ENCODE measurements at regions not wholly inside any gene's neighbourhood (a gene's known extent, or its start where the extent isn't known, plus 50 kb on each side); places are given as distances from the start of the nearest gene placed in this dataset.

- DNase-seq, result no peak
Observed at GRCh38 chr10:47078393-47079203, 167.4 kb downstream of the PTPN20 start.

GRCh38 chr10:47079204-47079580 lies 168.0 kb downstream of the PTPN20 start:
- peak; percentile 23 for DNase-seq

- DNase-seq, result peak; percentile 49
Observed at GRCh38 chr10:47081264-47081663, 170.0 kb downstream of the PTPN20 start.

- no peak for DNase-seq
Observed at GRCh38 chr10:47082055-47082784, 171.0 kb downstream of the PTPN20 start.

GRCh38 chr10:47087667-47088066 lies 176.4 kb downstream of the PTPN20 start:
- DNase-seq, result peak; percentile 8

GRCh38 chr10:47088656-47089354 lies 177.6 kb downstream of the PTPN20 start:
- DNase-seq, result no peak

GRCh38 chr10:47090042-47090441 lies 178.8 kb downstream of the PTPN20 start:
- no peak for DNase-seq

- no peak for DNase-seq
Observed at GRCh38 chr10:47090903-47091302, 179.7 kb downstream of the PTPN20 start.

GRCh38 chr10:47091421-47091820 lies 180.2 kb downstream of the PTPN20 start:
- DNase-seq, result no peak

GRCh38 chr10:47092376-47092775 lies 181.1 kb downstream of the PTPN20 start:
- no peak for DNase-seq

GRCh38 chr10:47092831-47093230 lies 181.6 kb downstream of the PTPN20 start:
- DNase-seq, result no peak

GRCh38 chr10:47094126-47094525 lies 182.9 kb downstream of the PTPN20 start:
- DNase-seq, result no peak

GRCh38 chr10:47094636-47095035 lies 183.4 kb downstream of the PTPN20 start:
- DNase-seq, result no peak

- no peak for DNase-seq
Observed at GRCh38 chr10:47095211-47095610, 184.0 kb downstream of the PTPN20 start.

- no peak for DNase-seq
Observed at GRCh38 chr10:47095848-47096612, 184.8 kb downstream of the PTPN20 start.

GRCh38 chr10:47098238-47098637 lies 187.0 kb downstream of the PTPN20 start:
- DNase-seq, result no peak

- DNase-seq, result no peak
Observed at GRCh38 chr10:47098964-47099363, 187.7 kb downstream of the PTPN20 start.

GRCh38 chr10:47099474-47099873 lies 188.2 kb downstream of the PTPN20 start:
- no peak for DNase-seq

- no peak for DNase-seq
Observed at GRCh38 chr10:47101196-47101595, 190.0 kb downstream of the PTPN20 start.

- no peak for DNase-seq
Observed at GRCh38 chr10:47101807-47102206, 190.6 kb downstream of the PTPN20 start.

GRCh38 chr10:47104151-47104605 lies 192.9 kb downstream of the PTPN20 start:
- DNase-seq, result no peak

GRCh38 chr10:47104786-47105385 lies 193.7 kb downstream of the PTPN20 start:
- no peak for DNase-seq

Measured in RPMI8226 (cell line).